SK-N-SH (cell line): ENCODE measurements at regions not wholly inside any gene's neighbourhood (a gene's known extent, or its start where the extent isn't known, plus 50 kb on each side); places are given as distances from the start of the nearest gene placed in this dataset.

Experiments
- GABPA ChIP-seq: IDR thresholded peaks from 2 replicates; pipeline ENCODE4 v1.4.0; 2012; ENCODE audit warnings: low read depth, mild to moderate bottlenecking
- NFIC ChIP-seq: IDR thresholded peaks from 2 replicates; pipeline ENCODE4 v1.4.0; 2012; ENCODE audit warnings: borderline replicate concordance
- TF ChIP-seq, protein P1 (sequence below): fragments of 200-600 bp; sonication (generic); IDR thresholded peaks from 2 replicates; pipeline ENCODE4 v1.6.1; 2017; ENCODE audit warnings: antibody characterized with exemption, mild to moderate bottlenecking, moderate library complexity
- TF ChIP-seq, protein P2 (sequence below): IDR thresholded peaks from 2 replicates; pipeline ENCODE4 v1.4.0; 2012; ENCODE audit warnings: low read depth, borderline replicate concordance

DNA sequence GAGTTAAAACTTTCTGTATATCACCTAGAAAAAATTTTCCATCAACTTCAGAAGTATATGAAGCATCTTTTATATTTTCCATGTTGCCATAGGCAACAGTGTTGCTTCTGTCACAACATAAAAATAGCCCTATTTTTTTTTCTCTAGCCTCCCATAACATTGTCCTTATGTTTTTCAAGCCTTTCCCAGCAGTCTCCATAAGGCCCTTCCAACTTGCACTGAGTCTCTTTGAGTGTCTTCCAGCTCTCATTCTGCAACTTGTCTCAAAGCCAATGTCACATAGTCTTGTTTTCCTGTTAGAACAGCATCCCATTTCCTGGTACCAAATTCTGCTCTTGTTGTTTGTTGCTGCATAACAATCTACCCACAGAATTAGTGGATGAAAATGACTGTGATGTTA is 1055.5 kb upstream of the GHITM start:
- TF ChIP-seq, protein P1, sequence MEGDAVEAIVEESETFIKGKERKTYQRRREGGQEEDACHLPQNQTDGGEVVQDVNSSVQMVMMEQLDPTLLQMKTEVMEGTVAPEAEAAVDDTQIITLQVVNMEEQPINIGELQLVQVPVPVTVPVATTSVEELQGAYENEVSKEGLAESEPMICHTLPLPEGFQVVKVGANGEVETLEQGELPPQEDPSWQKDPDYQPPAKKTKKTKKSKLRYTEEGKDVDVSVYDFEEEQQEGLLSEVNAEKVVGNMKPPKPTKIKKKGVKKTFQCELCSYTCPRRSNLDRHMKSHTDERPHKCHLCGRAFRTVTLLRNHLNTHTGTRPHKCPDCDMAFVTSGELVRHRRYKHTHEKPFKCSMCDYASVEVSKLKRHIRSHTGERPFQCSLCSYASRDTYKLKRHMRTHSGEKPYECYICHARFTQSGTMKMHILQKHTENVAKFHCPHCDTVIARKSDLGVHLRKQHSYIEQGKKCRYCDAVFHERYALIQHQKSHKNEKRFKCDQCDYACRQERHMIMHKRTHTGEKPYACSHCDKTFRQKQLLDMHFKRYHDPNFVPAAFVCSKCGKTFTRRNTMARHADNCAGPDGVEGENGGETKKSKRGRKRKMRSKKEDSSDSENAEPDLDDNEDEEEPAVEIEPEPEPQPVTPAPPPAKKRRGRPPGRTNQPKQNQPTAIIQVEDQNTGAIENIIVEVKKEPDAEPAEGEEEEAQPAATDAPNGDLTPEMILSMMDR: no peak
- no peak for TF ChIP-seq NFIC
- TF ChIP-seq, protein P2, sequence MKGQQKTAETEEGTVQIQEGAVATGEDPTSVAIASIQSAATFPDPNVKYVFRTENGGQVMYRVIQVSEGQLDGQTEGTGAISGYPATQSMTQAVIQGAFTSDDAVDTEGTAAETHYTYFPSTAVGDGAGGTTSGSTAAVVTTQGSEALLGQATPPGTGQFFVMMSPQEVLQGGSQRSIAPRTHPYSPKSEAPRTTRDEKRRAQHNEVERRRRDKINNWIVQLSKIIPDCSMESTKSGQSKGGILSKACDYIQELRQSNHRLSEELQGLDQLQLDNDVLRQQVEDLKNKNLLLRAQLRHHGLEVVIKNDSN: no peak
- no peak for TF ChIP-seq GABPA
